Activated CD8-positive, alpha-beta memory T cell treated with anti-CD3 and anti-CD28 coated beads for 4 hours (primary cell): ENCODE measurements at regions not wholly inside any gene's neighbourhood (a gene's known extent, or its start where the extent isn't known, plus 50 kb on each side); places are given as distances from the start of the nearest gene placed in this dataset.

Source experiments
- DNase-seq, 2 donors: peaks; one replicate each; pipeline ENCODE4 v3.0.0-alpha.2; 2020; ENCODE audit warnings: low read depth in 2 of 2

DNA sequence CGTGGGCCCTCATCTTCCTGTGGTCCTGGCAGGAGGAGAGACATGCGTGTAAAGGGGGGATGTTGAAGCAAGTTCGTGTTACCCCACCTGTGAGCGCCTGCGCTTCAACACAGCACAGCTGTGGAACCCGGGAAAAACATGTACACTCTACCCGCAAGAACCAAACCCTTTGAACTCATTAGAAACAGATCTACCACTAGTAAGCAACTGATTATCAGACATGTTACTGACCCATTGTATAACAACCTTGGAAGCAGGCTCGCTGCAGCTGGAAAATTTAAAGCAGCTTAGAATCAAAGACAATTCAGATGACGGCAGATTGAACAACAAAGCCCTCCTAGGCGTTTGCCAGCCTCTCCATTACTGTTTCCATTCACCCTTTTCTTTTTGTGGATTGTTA lies 771.7 kb upstream of the SALL3 start:
- no peak for DNase-seq

DNA sequence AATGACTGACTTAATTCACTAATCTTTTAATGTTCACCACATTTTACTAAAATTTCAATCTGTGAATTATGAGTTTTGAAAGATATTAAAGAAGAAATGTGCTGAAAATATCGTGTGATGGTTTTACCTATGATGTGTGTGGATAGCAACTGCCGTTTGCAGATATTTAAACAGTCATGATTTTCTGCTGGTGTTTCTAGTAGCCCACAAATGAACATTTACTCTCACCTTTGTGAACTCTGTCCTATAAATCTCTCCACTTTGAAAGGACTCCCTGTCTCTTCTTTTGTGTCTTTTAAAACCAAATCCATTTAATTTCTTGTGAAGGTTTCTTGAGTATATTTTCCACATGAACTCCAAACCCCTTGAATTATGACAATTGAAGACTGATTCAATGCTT lies 771.2 kb upstream of the SALL3 start:
- no peak for DNase-seq

DNA sequence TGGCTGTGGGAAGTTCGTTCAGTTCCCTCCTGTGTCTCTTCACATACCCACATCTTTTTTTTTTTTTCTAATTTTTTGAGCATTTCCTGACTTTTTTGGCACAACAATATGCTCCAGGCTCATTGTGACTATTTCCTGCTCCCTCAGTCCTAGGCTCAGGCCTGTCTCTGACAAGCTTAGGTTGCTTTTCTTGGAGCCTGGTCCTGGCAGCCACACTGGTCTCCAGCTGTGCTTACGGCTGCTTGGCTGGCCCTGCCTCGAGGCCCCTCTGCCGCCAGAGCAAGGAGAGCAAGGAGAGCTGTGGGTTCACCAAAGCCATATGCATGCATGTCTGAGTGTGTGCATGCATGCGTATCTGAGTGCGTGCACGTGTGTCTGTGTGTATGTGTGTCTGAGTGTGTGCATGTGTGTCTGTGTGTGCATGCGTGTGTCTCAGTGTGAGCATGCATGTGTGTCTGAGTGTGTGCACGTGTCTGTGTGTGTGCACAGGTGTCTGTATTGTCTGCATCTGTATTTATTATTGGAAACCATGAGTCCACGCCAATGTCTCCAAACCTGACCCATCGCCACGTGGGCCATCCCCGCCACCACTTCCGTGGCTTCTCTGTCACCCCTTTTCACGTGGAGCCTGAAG lies 766.1 kb upstream of the SALL3 start:
- no peak for DNase-seq

DNA sequence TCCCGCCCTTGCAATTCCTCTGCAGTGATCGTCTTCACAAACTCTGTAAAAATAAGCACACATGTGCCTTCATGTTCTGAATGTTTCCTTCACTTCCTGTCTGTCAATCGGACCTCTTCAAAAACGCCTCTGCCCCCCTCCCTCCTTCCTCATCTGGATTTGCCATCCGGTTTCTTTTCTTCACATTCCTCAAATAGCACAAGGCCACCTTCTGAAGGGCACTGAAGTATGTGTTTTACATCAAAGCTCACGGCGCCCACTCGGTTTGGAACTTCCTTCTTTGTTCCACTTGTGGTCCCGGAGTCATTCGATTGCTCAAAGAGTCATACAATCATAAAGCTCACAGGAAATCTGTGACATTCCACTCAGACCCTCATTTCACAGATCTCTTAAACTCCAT lies 758.1 kb upstream of the SALL3 start:
- DNase-seq: no peak

DNA sequence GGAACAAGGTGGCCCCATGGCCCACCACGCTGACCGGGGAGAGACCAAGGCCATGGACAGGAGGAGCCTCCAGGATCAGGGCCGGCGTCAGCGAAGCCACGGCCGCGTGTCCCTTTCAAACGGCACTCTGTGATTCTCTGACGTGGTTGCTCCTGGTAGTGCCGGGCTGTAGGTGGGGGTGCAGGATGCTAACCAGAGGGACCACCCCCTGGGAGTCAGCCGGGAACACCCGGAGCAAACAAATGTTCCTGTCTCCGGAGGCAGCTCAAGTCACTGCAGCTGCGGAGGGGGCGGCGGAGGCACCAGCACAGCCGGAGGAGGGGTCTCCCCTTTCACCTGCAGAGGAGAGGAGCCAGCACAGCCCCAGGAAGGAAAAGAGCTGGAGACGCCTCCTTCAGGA lies 750.6 kb upstream of the SALL3 start:
- no peak for DNase-seq

DNA sequence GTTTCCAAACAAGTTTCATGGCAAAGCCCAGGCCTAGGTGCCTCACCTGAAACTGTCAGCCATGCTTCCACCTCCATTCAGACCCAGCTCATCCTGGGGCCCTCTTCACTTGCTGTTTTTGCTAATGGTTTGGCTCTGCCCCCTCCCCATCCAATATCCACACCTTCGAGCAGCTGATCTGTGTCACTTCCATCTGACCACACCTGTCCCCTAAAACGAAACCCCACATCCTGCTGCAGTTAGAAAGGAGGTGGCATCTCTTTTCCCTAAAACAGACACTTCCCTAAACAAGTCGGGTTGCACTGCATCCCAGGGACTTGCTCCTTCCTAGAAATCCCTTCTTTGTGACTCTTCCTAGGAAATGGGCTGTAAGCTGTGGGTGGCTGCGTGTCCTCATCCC lies 748.7 kb upstream of the SALL3 start:
- no peak for DNase-seq

DNA sequence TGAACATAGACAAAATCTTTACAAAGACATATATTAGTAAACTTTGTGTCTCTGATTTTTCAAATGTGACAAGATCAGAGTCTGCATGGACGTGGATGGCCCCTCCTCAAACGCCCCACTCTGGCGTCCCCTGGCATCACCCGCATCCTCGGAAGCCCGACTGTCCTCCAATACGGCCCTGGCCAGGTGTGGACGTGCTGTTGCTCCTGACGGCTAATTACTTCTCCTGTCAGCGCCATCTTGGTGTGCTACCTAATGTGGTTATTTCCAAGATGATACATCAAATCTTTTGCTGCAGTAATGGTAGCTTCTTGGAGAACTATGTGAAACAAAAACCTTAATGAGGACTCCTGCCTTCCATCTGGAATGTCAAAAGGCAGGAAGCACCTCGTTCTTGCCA lies 747.4 kb upstream of the SALL3 start:
- no peak for DNase-seq

DNA sequence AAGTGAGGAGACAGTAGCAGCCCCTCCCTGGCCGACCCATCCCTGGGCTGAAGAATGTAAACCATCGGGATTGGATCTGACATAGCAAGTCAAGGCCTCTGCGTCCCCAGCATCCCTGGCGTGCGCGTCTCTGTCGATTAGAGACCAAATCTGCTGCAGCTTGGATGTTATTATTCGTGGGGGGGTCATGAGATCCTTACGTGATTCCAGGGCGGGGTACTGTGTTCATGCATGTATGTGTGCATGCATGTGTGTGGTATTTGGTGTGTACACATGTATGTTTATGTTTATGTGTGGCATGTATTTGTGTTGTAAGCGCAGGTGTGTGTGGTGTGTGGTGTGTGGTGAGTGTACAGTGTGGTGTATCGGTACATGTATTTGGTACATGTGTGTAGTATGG lies 741.8 kb upstream of the SALL3 start:
- DNase-seq: no peak

DNA sequence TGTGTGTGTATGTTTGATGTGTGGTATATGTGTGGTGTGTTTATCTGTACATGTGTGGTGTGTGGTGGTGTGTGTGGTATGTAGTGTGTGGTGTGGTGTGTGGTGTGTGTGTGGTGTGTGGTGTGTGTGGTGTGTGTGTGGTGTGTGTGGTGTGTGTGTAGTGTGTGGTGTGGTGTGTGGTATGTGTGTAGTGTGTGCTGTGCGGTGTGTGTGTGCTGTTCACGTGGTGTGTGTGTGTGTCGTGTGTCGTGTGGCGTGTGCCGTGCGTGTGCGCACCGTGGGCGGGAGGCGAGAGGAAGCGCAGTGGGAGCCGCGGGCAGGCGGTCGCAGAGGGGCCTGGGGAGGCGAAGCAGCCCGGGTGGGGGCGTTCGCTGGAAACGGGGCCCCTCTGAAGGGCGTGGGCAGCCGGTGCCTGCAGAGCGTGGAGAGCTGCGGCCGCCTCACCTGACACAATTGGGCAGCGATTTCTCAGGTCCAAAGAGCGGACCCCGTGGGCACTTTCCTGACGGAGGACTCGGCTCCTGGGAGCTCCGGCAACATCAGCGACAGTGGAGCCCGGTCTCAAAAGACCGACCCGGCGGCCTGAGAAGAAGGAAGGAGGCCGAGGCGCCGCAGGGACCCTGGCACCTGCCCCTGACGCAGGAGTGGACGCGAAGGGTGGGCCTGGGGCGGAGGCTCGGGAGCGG lies 741.1 kb upstream of the SALL3 start:
- DNase-seq: no peak

DNA sequence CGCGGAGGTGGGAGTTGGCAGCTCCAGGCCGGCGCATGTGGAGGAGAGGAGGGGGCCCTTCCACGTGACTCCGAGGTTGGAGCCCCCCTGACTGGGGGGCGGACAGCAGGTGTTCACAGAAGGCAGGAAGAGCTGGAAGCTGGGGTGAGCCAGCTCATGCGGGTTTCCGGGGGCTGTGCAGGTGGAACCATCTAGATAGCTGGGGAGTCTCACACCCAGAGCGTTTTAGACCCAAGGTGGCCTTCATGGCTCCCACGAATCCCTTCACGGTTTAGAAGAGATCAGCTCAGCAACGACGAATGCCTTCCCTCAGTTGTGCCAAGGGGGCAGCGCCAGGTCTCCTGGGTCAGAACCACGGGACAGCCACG lies 740.5 kb upstream of the SALL3 start:
- DNase-seq: no peak

DNA sequence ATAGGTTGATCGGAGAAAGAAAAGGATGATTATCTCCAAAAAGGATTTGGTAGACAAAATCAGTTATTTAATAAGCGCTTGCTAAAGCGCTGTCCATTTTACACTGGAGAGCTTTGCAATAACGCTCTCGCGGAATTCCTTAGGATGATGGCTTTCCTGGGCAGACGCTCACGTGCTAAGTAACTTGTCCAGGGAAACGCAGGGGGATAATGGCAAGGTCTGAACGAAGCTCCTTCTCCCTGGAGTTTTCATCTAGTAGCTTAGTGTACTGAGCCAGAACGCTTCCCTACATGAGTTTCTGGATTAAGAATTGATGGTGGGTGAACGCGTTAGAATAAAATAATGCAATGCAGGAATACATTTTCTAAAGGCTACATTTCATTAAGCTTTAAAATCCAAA lies 739.5 kb upstream of the SALL3 start:
- DNase-seq: no peak

DNA sequence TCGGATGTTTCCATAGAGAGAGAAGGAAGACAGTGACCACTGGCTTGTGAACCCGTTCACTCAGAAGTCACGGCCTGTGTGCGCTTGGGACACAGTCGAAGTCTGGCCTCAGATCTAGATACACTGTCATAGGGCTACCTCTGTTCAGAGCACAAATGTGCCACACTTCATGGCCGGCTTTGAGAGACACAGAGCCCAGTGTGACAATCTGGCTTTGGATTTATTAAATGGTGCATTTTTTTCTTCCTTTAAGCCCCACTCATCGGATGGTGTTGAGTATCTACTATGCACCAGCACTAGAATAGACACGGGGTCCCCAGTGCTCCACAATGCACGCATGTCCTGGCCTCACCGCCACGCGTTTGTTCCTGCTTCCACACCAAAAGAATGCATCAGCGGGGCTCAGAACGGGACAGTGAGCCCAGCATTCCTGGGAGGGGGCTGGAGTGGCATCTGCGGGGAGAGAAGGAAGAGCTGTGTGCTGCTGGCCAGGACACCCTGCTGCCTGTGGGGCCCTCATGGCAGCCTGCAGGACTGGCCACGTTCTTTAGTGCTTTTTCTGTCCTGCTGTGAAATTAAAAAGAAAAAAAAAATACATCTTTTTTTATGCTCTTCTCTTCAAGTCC lies 738.9 kb upstream of the SALL3 start:
- no peak for DNase-seq

DNA sequence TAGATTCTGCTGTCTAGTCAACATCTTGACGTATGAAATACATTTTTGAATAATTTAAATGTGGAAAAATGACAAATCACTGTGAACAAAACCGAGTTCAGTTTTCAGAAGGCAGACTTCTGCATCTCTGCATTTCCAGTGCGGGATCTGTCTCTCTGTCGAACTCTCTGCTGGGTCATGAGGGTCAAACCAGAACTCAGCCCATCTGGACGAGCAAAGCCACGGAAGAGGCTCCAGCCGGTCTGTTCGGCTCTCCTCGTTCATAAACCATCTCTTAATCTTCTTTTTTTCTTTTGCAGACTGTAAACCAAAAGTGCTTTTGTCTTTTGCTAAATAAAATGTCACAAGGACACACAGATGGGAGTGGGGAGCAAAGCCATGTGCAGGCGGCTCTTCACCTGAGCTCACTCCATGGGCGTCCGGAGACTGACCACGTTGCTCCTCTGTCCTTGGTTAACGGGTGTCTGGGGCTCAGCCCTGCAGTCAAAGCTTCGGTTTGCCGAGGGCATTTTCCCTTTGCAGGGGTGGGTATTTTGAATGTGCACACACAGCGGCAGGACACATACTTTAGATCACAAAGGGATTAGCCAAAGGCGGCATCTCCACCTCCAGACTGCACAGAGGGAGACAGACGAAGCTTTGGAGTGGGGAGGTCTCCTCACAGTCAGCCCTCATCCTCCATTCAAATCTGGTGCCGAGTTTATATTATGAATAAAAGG lies 737.9 kb upstream of the SALL3 start:
- no peak for DNase-seq

DNA sequence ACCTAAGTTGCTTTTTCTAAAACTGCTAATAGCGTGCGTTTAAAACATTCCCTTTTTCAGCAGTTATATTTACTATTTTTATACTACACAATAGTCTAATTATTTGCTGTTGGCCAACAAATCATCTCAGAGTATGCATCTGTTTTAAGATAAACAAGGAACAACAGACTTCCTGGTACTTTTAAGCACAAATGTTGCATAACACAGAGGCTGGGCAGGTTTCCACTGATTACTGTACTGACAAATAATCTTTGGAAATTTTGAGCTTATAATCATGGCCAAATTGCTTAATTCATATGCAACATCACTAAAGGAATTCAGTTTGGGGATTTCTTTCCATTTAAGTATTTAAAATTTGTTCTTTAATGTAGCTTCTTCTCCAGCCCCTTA lies 737.4 kb upstream of the SALL3 start:
- no peak for DNase-seq

DNA sequence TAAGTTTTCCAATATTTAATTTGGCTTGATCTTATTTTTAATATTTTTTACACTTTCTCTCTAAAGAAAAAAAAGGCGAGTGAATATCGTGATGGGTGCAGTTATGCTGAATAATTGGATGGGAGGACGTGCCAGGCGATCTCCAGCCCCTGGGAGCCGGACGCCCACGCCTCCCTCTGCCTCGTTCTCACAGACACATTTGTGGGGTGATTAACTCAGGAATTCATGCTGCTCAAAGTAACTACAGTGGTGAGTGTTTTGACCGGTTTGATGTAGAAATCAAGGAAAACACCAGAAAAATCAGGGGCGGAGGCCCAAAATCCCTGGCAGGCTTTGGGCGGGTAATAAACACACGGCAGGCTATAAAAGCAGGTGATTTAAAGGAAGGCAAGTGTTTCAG lies 736.8 kb upstream of the SALL3 start:
- DNase-seq: no peak

DNA sequence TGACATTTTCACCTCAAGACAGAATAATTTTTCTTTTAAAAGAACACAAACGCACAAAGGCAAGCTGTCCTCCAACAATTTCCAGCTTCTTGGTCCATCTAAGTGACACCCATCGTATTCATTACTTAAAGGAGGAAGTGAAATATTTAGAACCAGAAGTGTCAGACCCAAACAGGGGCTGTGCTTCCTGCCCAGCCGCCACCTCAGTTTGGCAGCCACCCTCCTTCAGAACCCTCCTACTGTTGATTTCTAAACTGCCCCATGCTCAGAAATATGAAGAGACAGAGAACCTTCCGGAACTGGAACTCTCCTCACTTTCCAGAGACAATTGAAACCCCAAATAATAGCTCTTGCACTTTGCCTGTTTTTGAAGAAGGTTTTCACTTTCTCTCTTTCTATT lies 734.8 kb upstream of the SALL3 start:
- no peak for DNase-seq

DNA sequence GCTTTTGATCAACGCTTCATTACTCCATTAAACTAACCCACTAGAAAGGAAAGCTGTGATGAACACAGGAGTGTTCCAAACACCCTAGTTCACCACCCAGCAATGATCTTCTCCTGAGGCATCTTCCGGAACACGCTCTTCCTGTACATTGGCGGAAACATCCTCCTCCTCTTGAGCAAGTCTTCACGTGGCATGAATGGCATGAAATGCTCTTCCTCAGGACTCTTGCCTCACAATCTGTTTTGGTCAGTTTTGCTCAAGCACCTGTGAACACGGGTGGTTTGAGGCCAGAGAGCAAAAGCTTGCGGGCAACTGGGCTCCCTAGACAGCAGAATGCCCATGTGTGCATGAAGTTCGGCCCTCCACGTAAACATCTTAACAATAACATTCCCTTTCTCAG lies 734.2 kb upstream of the SALL3 start:
- no peak for DNase-seq

DNA sequence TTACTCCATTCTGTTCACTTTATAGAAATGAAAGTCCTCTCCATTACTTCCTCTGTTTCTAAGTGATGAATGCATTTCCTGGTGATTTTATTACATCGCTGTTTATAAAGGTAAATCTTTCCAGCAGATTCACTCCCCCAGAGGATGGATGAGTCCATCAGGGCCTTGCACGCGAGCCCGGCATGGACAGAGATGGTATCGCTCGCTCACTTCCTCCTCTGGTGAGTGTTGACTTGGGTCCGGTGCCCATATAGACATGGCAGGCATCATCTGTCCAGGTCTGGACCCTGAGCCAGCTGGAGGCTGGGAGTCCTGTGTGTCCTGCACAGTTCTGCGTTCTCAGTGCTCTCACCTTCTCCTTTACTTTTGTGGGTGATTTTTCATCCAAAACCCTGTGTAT lies 733.6 kb upstream of the SALL3 start:
- no peak for DNase-seq

DNA sequence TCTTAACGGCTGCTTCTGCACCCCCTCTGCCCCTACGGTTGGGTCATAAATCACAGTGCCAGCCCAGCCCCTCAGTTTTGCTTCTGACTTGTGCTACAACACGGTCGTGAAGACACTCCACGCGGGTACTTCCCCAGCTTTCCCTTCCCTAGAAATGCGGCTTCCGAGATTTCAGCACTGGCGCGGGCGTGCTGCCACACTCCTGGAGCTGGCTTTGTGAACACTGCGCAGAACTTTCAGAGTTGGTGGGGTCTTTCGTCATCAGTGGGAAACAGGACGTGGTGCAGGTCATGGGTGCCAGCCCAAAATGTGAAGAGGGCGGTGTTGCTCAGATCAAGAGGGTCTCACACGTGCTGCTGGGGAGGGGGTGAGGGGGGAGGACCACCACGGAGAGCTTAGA lies 733.0 kb upstream of the SALL3 start:
- no peak for DNase-seq

DNA sequence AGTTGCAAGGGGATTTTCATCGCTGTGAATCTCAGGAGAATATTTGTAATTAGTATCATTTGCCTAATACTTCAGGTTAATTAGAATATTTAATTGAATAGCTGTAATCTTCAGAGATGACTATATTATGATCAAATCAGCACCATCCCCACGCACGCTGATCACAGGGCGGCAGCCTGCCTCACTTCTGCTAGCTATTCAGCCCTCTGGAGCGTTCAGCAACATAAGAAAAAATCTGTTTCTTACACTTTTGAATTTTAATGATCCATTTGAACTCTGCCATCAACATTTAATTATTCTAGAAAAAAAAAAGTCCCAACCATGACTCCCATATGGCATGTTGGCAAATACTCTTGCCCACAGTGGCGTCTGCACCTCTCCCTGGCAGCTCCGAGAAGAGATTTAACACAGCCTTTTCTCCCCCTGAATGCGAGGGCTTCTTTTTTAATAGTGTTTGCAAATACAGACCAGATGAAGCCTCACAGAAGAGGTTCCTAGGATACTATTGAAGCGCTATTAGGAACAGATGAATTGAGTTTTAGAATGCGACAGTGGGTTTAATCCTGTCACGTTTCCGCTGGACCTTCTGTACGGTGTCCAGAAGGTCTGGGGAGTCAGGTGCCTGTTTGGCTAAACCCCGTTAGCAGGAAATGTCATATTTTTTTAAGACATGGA lies 731.9 kb upstream of the SALL3 start:
- DNase-seq: no peak

DNA sequence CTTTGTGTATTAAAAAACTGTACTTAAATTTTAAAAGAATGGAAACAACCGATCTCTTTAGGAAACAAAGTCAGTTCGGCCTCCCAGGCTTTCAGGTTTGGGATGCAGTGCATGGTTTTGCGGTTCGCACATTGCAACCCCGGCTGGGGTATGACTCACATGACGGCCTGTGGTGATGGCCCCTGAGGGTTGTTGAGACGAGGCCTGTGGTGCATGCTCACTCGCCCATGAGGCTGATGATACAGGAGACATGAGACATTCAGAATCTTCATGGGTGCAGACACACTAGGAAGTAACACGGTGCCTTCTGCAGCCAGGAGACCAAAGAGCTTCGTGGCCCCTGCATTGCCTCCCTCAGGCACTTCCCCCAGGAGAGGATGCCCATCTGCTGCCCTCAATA lies 724.6 kb upstream of the SALL3 start:
- no peak for DNase-seq

DNA sequence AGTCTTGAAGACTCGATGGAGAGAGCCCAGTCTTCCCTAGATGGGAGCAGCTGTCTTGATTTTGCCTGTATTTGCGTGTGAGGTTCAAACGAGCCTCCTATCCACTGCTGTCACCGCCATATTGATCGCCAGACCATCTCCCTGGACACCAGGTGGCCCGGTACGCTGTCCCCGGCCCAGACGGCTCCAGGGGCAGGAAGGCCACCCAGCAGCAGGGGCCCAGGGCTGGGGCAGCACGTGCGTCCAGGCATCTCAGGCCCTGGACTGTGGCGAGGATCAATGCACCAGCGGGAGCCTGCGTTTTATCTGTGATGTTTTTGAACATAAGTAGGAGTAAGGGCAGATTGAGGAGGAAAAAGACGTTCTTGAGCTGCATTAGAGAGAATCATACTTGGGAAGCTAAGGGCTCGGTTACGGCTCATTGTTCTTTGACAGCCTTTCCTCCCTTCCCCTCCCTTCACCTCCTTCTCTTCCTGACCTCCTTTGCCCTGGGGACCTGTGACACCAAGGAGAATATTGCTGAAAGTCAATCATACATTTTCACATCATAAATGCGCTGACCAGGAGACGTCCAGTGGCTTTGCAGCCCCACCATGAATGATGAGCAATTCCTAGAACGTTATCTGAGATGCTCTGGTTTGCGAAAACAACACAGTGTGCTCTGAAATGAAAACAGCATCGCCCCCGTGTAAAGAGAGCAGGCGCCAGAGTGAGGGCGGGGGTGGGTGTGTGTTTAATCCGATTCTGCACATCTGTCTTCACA lies 711.2 kb upstream of the SALL3 start:
- no peak for DNase-seq
